ENCODE measurements at regions not wholly inside any gene's neighbourhood (a gene's known extent, or its start where the extent isn't known, plus 50 kb on each side); places are given as distances from the start of the nearest gene placed in this dataset.
A peak's percentile ranks its signal among the peaks of the same experiment; 100 is the strongest.
"Not testable (repeated sequence)": the region's sequence is repeated elsewhere in the genome, so short reads cannot be mapped to it uniquely, and the experiment has no call there.

DNA sequence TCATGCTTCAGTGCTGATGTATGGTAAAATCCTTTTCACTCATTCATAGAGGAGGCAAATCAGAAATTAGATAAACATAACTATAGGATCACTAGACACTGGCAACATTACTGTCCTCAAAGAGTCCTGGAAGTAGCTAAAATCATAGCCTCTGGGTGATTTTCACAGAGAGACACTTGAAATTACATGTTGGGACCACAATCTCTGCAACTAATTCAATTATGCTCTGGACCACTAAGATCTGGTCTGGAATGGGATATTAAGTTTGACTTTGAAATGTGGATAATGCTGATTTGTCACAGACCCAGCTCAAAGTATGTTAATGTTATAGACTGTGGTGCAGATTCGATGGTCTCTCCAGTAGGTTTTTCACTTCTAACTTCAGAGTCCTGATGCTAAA, 214.6 kb upstream of the CCNH start:
- no peak for DNase-seq (ENCODE audit: low read depth)

DNA sequence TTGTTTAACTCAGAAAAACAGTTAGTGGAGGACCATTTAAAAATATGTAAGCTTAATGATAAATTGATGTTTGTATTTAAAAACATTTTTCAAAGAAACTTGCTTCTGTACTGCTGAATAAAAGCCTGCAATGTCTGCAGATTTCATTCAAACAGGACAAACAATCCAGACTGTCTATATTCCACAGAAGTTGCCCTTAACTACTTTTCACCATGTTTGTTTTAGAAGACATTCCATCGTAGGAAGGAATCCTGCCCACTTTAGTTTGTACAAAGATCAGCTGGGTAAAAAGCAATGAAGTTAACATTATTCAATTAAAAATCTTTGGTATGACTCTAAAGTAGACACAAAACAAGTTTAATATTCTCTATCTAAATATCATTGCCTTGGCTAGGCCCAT, 195.7 kb upstream of the CCNH start:
- DNase-seq (ENCODE audit: low read depth), result no peak

DNA sequence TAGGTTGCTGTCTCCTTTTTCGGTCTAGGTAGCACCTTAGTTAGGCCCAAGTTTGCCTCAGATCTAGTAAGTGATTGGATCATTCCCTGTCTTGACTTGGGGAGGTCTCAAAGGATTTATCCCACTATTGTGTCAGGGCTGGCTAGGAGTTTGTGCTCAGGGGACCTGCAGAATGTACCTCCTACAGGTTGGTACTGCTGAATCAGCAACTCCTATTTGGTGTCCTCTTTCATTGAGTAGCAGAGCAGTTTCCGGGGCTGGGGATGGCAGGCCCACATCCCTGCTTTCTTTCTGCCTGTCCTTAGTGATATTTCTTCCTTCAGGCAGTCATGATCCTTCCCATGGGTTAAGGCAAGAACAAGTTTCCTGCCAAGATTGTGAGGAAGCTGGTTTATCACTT, 192.9 kb upstream of the CCNH start:
- DNase-seq (ENCODE audit: low read depth), result no peak

DNA sequence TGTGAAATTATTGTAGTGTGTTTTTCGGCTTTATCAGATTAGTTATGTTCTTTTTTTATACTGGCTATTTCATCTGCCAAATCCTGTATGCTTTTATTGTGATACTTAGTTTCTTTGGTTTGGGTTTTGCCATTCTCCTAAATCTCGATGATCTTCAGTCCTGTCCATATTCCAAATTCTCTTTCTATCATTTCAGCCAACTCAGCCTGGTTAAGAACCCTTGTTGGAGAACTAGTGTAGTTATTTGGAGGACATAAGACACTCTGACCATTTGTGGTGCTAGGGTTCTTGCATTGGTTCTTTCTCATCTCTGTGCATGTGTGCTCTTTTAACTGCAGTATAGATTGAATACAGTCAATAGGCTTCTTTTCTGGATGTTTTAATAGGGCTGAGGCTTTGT, 187.0 kb upstream of the CCNH start:
- no peak for DNase-seq (ENCODE audit: low read depth)

DNA sequence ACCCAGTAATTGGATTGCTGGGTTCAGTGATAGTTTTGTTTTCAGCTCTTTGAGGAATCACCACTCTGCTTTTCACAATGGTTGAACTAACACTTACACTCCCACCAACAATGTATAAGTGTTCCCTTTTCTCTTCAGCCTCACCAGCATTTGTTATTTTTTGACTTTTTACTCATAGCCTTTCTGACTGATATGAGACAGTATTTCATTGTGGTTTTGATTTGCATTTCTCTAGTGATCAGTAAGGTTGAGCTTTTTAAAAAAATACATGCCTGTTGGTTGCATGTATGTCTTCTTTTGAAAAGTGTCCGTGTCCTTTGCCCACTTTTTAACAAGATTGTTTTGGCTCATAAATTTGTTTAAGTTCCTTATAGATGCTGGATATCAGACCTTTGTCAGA, 185.7 kb upstream of the CCNH start:
- no peak for DNase-seq (ENCODE audit: low read depth)

DNA sequence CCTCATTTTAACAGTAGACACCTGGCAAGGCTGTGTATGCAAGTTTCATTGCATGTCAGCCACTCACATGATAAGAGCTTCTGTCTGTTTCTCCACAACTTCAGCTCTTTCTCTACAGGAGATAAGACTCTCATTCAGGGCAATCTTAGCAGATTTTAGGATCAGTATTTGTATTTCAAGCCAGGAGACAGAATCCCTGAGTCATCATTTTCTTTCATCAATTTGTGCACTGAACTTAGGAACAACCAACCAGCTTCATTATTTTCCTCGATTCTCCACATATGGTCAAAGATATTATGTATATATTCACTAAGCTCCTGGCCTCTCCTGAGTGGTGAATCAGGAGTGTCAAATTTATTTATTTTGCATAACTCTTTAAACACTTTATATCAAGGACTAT, 181.8 kb upstream of the CCNH start:
- DNase-seq (ENCODE audit: low read depth), result no peak

DNA sequence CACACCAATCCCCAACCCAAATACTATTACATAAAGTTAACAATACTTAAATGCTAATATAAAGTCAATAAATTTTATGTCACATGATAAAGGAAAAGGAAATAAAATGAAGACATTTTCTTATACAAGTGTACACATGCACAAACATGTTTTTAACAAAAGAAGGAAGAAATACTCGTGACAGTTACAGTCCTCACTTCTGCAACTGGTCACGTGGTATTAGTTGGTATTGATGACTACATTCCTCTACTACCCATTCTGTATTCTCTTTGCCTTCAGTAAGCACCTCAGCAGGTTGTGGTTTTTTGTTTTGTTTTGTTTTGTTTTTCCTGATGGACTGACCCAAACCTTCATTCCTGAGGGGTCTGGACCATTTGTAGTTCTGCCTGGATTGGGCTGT, 176.9 kb upstream of the CCNH start:
- no peak for DNase-seq (ENCODE audit: low read depth)

DNA sequence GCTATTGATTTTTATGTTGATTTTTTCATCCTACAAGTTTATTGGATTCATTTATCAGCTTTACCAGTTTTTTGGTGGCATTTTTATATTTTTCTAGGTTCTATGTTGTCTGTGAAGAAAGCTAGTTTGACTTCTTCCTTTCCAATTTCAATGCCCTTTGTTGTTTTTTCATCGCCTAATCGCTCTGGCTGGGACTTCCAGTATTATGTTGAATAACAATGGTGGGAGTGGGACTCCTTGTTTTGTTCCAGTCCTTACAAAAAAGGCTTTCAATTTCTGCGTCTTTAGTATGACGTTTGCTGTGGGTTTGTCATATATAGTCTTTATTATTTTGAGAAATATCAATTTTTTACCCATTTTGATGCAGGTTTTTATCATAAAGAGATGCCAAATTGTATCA, 175.6 kb upstream of the CCNH start:
- DNase-seq (ENCODE audit: low read depth), result no peak

DNA sequence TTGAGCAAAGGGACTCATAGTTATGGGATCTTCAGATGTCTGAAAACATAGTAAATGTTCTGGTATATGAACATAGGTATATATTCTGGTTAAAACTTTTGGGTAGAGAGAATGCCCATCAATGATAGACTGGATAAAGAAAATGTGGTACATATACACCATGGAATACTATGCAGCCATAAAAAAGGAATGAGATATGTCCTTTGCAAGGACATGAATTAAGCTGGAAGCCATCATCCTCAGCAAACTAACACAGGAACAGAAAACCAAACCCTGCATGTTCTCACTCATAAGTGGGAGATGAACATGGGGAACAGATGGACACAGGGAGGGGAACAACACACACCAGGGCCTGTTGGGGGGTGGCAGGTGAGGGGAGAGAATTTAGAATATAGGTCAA, 171.0 kb upstream of the CCNH start:
- not testable (repeated sequence) for DNase-seq (ENCODE audit: low read depth)

DNA sequence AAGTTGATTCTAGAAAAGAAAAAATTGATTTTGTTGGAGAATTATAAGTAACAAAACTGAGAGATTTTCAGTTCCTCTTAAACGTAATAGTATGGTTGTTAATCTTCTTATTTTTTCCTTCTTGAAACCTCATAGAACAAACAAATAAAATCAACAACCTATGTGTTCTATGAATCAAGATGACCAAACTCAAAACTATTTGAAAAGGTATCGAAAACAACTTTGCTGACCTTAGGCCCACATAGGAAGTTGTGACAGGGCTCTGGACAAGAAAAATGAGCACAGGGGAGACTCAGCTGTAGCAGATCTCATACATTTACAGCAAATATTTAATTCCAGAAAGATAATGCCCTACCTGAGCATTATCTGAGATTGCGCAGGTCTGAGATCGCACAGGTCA, 169.4 kb upstream of the CCNH start:
- no peak for DNase-seq (ENCODE audit: low read depth)

DNA sequence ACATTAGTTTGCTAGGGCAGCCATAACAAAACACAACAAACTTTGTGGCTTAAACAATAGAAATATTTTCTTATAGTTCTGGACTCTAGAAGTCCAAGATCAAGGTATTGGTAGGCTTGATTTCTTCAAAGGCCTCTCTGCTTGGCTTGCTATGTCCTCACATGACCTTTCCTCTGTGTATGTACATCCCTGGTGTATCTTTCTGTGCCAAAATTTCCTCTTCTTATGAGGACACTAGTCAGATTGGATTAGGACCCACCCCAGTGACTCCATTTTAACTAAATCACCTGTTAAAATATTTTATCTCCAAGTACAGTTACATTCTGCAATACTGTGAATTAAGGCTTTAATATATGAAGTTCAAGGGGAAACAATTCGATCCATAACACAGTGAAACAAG, 168.9 kb upstream of the CCNH start:
- DNase-seq (ENCODE audit: low read depth), result no peak

DNA sequence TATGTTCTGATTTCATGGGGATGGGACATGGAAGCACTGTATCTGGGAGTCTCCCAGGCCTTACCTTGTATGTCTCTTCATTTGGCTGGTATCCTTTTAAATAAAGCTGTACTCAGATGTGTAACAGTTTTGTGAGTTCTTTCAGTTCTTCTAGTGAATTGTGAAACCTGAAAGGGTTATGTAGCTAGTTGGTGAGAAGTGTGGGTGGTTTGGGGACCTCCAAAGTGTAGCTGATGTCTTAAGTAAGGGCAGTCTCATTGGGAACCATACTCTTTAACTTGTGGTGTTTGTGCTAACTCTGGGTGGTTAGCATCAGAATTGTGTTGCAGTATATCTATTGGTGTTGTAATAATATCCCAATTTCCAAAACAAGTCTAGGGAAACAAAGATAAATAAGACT, 166.9 kb upstream of the CCNH start:
- DNase-seq (ENCODE audit: low read depth), result no peak

DNA sequence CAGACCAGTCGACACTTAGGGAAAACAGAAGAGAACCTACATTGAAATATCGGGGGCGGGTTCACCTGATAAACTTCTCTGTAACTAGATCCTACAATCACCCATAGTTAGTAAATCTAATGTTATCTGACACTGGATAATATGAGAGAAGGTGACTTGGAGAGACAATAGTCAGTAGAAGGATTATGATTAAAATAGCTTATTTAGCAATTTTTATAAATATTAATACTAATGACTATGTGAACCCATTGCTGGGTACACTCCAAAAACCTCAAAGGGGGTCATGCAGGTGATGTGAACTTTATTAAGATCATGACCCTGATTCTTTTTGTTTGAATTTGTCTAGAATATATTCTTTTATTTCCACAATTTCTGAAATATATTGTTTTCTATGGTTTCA, 164.1 kb upstream of the CCNH start:
- DNase-seq (ENCODE audit: low read depth), result no peak

DNA sequence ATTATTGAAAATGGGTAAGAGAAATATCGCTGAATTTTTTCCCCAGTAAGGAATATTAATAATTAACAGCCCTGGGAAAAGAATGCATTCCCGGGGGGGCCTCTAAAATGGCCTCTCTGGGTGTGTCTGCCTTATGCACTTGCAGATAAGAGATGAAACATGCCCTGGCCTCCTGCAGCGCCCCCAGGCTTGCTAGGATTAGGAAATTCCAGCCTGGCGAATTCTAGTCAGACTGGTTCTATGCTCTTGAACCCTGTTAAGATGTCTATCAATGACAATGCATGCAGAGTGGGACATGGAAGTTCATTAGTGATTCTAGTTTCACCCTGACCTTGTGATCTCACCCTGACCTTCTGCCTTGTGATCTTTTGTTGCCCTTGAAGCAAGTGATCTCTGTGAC, 163.6 kb upstream of the CCNH start:
- DNase-seq (ENCODE audit: low read depth), result not testable (repeated sequence)

DNA sequence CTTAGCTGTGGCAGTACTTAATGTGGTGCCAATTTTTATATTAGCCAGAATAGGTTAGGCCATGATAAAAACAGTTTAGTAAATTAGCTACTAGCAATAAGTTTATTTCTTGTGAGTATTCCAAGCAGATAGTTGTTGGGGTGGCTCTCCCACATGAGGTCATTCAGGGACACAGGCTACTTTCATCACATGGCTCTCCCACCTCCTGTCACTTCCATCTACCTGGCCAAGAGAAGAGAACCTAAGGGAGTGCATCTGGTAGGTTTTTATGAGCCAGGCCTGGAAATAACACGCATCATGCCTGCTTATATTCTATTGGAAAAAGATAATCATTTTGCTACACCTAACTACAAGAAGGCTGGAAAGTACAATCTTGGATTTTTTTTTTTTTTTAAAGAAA, 161.4 kb upstream of the CCNH start:
- no peak for DNase-seq (ENCODE audit: low read depth)

DNA sequence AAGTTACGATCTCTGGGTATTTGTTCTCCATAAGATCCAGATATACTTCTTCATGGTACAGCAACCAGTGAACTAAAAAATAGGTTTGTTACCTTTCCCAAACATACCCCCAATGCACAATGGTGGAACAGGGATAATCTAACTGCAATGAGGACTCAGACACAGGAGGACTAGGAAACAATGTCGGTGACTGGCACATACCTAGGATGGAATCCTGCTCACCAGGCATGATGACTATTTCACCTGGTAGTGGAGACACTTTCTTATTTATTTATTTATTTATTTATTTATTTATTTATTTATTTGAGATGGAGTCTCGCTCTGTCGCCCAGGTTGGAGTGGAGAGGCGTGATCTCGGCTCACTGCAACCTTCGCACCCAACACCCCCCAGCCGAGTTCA, 159.9 kb upstream of the CCNH start:
- DNase-seq (ENCODE audit: low read depth), result no peak

DNA sequence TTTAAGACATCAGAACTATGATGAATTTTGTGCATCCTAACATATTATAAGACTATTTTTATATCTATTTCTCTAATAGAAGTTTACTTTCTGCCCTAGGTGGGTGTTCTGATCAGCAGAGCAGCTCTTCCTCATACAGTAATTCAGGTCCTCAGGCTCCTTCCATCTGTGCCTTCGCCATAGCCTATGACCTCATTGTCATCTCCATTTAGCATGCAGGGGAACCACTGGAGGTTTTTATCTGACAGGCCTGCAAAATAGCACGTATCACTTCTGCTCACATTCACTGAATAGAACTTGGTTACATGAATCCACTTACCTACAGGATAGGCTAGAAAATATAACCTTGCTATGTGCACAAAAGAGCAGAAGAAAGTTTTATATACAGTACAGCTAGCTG, 159.4 kb upstream of the CCNH start:
- DNase-seq (ENCODE audit: low read depth), result no peak

DNA sequence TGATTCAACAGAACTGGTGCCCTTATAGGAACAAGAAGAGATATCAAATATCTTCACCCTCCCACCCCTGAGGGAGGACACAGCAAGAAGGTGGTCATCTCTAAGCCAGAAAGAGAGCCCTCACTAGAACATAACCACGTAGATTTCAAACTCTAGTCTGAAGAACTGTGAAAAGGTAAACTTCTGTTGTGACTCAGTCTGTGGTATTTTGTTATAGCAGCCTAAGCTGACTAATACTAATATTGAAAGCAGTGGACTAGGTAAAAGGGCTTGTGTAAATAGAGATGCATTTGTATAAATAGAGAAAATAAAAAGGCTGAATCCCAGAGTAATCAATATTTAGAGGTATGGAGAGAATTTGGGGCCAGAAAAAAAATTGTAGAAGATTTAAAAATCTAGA, 157.6 kb upstream of the CCNH start:
- DNase-seq (ENCODE audit: low read depth), result no peak

DNA sequence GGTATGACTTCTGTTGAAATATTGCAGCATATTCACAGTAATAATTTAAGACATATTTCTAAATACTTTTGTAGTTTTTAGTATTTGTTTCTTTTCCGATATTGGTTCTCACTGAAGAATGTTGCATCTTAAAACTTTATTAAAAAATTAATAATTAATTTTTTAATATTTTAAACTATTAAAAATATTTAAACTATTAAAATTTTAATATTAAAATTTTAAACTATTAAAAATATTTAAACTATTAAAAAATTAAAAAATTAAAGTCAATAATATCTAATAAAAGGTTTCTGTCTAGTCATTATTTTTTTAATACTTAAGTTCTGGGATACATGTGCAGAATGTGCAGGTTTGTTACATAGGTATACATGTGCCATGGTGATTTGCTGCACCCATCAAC, 149.3 kb upstream of the CCNH start:
- DNase-seq (ENCODE audit: low read depth), result no peak

DNA sequence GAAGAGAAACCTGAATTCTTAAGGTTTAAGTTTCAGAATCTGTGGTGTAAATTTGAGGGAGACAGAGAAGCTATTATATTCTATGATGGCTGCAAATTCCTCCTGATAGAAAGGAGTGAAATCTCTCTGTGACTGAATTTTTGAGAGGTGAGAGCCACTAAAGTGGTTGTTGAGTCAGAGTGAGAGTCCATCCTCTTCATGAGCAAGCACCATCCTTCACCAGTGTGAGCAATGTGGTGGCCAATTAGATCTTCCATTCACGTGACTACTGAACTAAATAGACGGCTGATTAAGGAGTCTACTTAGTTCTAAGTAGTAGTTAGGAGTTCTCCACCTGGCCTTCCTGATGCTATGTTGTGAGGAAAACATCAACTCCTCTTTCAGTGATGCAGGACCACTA, 147.8 kb upstream of the CCNH start:
- no peak for DNase-seq (ENCODE audit: low read depth)

DNA sequence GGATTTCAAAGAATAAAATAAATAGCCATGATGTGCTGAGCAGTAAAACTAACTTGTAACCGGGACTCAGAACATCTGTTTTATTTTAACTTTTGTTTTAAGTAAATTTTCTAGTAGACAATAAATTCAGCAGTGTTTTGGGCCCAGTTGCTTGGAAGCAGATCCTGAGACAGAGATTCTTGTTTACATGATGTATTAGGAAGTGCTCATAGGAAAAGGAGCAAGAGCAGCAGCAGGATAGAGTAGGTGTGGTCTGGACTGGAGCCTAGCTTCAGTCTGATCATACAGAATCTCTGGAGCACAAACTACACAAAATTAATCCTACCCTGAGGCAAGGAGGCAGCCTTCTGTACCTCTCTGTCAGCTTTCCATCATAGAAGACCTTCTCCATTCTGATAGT, 139.2 kb upstream of the CCNH start:
- DNase-seq (ENCODE audit: low read depth), result no peak

DNA sequence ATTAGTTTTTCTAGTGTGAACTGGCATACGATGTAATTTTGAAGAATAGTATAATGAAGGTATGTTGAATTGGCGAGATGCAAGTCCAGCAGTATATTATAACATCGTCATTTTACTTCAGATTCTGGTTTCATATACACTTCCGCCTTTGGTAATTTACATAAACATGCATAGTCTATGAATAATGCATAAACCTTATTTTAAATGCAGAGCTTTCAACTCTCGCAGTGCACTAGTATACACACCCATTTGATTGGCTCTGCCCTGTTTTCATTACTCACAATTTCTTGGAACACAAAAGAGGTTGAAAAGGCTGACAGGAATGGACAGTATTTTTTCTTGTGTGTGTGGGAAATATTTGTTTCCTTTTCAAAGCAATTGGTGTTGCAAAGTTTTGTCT, 128.9 kb upstream of the CCNH start:
- no peak for DNase-seq (ENCODE audit: low read depth)

DNA sequence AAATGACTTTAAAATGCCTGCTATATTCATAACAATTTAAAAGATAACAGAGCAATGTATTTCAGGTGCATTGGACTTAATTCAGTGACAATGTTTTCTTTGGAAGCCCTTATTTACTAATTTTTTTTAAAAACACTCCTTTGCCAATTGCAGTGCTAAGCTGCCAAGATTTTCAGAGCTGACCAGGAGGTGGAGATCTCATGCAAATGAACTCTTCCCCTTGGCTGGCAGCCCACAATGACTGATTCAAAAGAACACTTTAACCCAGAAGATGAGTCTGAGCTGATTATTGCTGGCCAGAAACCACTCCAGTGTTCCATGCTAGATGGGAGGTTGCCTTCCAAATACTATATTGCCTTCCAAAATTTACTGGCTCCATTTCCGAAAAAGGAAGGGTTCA, 128.3 kb upstream of the CCNH start:
- peak; percentile 62 for DNase-seq (ENCODE audit: low read depth)

DNA sequence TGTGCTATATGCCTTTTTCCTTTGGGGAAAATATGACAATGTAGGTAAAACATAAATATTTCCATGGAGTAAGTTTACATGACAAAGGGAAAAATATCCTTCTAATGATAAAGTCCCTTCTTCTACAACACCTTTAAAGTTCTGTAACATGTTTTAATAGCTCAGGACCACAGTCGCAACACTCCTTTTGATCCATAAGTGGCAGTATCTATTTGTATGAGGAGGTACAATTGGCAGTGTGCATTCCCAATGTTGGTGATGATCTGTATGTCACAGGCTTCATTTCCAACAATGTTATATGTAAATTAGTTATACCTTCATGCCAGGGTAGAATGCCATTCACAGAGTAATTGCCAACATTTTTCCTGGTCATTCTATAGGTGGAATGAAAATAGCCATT, 127.1 kb upstream of the CCNH start:
- DNase-seq (ENCODE audit: low read depth), result no peak

DNA sequence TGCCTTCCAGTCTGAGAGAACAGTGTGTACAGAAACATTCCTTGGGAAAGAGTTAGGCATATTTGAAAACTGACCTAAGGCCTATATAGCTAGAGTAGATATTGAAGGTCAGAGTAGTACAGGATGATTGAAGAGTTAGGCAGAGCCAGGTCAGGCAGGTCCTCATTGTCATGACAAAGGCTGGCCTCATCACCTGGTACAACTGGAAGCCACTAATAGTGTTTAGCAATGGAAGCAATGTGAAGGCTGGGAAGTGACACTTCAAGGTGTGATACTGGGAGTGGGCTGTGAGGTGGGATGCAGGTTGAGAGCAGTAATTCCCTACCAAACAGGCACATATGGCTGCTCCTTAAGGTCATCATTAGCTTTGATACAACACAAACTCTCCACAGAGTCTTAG, 123.6 kb upstream of the CCNH start:
- no peak for DNase-seq (ENCODE audit: low read depth)

DNA sequence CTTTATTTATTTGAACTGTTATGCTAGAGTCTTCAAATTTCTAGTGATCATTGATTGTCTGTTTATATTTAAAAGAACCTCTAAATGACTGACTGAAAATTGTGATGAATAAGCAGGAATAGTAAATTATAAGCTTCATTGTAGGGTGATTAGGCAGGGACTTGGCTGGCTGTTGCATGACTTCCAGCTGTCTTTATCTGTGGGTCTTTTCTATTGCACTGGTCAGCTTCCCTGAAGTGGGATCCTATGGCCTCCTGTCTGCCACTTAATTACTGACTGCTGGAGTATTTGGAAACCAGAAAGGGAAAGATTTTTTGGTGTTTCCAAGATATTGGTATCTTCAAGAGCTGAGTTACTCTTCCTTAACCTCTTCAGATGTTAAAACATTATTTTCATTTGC, 123.0 kb upstream of the CCNH start:
- no peak for DNase-seq (ENCODE audit: low read depth)

All from fibroblast of gingiva (primary cell).